ENCODE measurements at regions not wholly inside any gene's neighbourhood (a gene's known extent, or its start where the extent isn't known, plus 50 kb on each side); places are given as distances from the start of the nearest gene placed in this dataset.

DNA sequence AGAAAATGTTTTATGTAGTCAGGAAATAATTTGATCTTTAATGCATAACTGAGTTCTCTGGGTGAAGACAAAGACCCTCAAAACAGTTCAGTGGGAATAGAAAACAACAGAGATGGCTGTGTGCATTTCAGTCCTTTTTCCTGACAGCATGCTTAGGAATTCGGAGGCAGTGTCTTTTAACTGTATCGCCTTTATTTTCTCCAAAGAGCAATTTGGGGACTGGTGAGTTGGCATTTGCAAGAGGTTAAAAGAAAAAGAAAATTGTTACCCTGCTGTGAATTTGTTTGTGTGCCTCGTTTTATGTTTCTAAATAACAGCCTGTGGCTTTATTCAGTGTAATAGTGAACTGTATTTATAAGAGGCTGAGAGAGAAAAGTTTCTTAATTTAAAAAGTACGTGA is 227.8 kb upstream of the DMAC1 start:
- H3K4me3 ChIP-seq (ENCODE audit: low read depth in 1 of 2, low read length in 2 of 2): no peak overlapping the region
- WGBS, 2 donors: 72 to 74% methylated on average over 4 of the region's 4 CpGs
- no peaks in the 10 kb centered on the region for H3K9me3 ChIP-seq (ENCODE audit: control insufficient read depth in 2 of 2, insufficient read depth in 1 of 2, low read depth in 1 of 2, low read length in 1 of 2)
- H3K4me1 ChIP-seq (ENCODE audit: control insufficient read depth in 2 of 2, insufficient read depth in 2 of 2, low read length in 1 of 2): no peaks in the 10 kb centered on the region
- no peaks in the 10 kb centered on the region for H3K27me3 ChIP-seq (ENCODE audit: control insufficient read depth in 1 of 2, insufficient read depth in 2 of 2, low read length in 2 of 2)
- H3K27ac ChIP-seq (ENCODE audit: low read depth in 2 of 2, low read length in 1 of 2): no peak overlapping the region
- H3K36me3 ChIP-seq (ENCODE audit: control insufficient read depth in 2 of 2, insufficient read depth in 2 of 2, low read length in 1 of 2): no peaks in the 10 kb centered on the region

DNA sequence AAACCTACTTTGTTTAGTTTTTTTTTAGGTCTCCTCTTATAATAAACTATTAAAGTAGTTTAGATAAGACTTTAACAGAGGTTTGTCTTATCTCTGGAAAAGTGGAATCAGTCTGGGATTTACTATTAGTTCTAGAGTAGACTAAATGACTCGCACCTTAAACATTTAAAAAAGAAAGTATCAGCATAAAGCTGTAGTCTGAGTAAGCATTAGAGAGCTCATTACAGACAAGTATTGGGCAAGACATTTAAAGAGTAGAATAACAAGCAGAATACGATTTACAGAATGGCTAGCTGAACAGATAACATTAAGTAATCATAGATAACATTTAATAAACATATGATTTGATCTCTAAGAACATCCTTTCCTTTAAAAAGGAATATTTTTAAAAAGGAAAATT is 226.0 kb upstream of the DMAC1 start:
- Histone ChIP-seq H3K9me3 (ENCODE audit: control insufficient read depth in 2 of 2, insufficient read depth in 1 of 2, low read depth in 1 of 2, low read length in 1 of 2) (no peaks in the 10 kb centered on the region), H3K36me3 (ENCODE audit: control insufficient read depth in 2 of 2, insufficient read depth in 2 of 2, low read length in 1 of 2) (no peaks in the 10 kb centered on the region), H3K27ac (ENCODE audit: low read depth in 2 of 2, low read length in 1 of 2) (no peak overlapping the region), H3K27me3 (ENCODE audit: control insufficient read depth in 1 of 2, insufficient read depth in 2 of 2, low read length in 2 of 2) (no peaks in the 10 kb centered on the region), H3K4me3 (ENCODE audit: low read depth in 1 of 2, low read length in 2 of 2) (no peak overlapping the region), H3K4me1 (ENCODE audit: control insufficient read depth in 2 of 2, insufficient read depth in 2 of 2, low read length in 1 of 2) (no peaks in the 10 kb centered on the region)
- WGBS, 2 donors: 48 to 58% methylated on average over 2 of the region's 2 CpGs

DNA sequence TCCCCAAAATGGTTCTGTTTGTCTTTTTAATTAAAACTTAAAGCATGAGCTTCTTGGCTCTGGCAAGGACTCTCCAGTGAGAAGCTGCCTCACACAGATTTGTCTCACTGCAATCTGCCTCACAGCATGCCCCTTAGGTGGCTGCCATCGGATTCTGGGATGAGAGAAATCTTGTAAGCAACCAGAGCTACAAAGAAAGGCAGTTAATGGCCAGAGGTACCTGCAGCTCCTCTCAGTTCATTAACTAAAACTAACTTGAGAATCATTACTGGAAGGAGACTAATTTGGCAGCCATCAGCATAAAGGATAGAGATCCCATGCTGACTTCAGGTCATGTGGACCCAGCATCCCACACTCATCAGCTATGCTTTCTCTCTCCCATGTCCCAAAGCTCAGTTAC is 220.6 kb upstream of the DMAC1 start:
- no peaks in the 10 kb centered on the region for H3K36me3 ChIP-seq (ENCODE audit: control insufficient read depth in 2 of 2, insufficient read depth in 2 of 2, low read length in 1 of 2)
- H3K27ac ChIP-seq (ENCODE audit: low read depth in 2 of 2, low read length in 1 of 2): no peak overlapping the region
- H3K4me3 ChIP-seq (ENCODE audit: low read depth in 1 of 2, low read length in 2 of 2): no peak overlapping the region
- no peaks in the 10 kb centered on the region for H3K27me3 ChIP-seq (ENCODE audit: control insufficient read depth in 1 of 2, insufficient read depth in 2 of 2, low read length in 2 of 2)
- WGBS, 2 donors: 43 to 75% methylated on average over 1 of the region's 1 CpG
- no peaks in the 10 kb centered on the region for H3K9me3 ChIP-seq (ENCODE audit: control insufficient read depth in 2 of 2, insufficient read depth in 1 of 2, low read depth in 1 of 2, low read length in 1 of 2)
- no peaks in the 10 kb centered on the region for H3K4me1 ChIP-seq (ENCODE audit: control insufficient read depth in 2 of 2, insufficient read depth in 2 of 2, low read length in 1 of 2)

DNA sequence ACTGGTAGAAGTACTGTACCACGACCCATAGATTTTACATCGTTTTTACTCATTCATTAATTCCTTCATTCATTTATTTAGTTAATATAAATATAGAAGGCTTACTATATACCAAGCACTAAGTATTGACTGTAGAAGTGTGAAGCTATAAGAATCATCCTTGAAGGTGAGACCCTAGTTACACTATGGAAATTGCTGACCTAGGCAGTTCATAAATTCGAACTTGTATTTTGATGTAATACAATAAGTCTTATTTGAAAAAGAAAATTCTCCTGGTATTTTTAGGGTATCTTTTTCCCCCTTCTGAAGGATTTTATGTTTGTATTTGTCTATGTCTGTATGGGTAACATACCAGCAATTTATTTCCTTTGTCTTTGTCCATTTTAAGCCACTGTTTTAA is 220.1 kb upstream of the DMAC1 start:
- 80 to 83% methylated on average over 3 of the region's 3 CpGs for WGBS, 2 donors
- H3K4me3 ChIP-seq (ENCODE audit: low read depth in 1 of 2, low read length in 2 of 2): no peak overlapping the region
- no peak overlapping the region for H3K27ac ChIP-seq (ENCODE audit: low read depth in 2 of 2, low read length in 1 of 2)
- no peaks in the 10 kb centered on the region for H3K9me3 ChIP-seq (ENCODE audit: control insufficient read depth in 2 of 2, insufficient read depth in 1 of 2, low read depth in 1 of 2, low read length in 1 of 2)
- no peaks in the 10 kb centered on the region for H3K27me3 ChIP-seq (ENCODE audit: control insufficient read depth in 1 of 2, insufficient read depth in 2 of 2, low read length in 2 of 2)
- H3K4me1 ChIP-seq (ENCODE audit: control insufficient read depth in 2 of 2, insufficient read depth in 2 of 2, low read length in 1 of 2): no peaks in the 10 kb centered on the region
- no peaks in the 10 kb centered on the region for H3K36me3 ChIP-seq (ENCODE audit: control insufficient read depth in 2 of 2, insufficient read depth in 2 of 2, low read length in 1 of 2)

DNA sequence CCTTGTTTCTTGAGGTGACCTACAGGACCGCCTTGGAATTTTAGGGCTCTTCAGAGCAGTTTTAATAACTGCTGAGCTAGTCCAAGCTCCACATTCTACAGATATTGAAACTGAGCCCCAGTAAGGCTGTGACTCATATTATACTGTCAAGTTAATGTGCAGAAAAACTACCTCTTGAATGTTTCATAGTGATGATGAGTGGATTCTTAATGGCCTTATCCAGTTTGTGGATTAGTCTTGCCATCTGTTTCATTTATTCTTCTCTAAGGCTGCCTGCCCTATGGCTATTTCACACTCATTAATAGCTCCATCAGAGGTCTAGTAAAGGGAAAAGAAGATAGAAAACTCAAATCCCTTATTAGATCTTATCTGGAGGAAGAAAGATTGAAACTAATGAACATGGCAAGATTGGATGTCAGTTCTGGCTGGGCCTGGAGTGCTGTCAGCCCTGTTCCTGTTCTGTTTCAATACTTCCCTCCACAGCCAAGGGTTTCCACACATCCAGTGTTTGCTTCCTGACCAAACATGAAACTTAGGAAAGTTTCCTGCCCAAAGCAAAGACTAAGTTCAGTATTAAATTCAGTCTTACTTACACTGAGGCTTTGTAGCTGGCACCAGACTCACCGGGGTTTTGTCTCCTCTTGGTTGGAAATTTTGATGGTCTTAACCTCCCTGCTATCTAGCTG is 215.6 kb upstream of the DMAC1 start:
- Histone ChIP-seq H3K9me3 (ENCODE audit: control insufficient read depth in 2 of 2, insufficient read depth in 1 of 2, low read depth in 1 of 2, low read length in 1 of 2) (no peaks in the 10 kb centered on the region), H3K4me3 (ENCODE audit: low read depth in 1 of 2, low read length in 2 of 2) (no peak overlapping the region), H3K27me3 (ENCODE audit: control insufficient read depth in 1 of 2, insufficient read depth in 2 of 2, low read length in 2 of 2) (no peaks in the 10 kb centered on the region), H3K4me1 (ENCODE audit: control insufficient read depth in 2 of 2, insufficient read depth in 2 of 2, low read length in 1 of 2) (no peaks in the 10 kb centered on the region), H3K27ac (ENCODE audit: low read depth in 2 of 2, low read length in 1 of 2) (no peak overlapping the region), H3K36me3 (ENCODE audit: control insufficient read depth in 2 of 2, insufficient read depth in 2 of 2, low read length in 1 of 2) (no peaks in the 10 kb centered on the region)
- WGBS, 2 donors: 87 to 93% methylated on average over 2 of the region's 2 CpGs

DNA sequence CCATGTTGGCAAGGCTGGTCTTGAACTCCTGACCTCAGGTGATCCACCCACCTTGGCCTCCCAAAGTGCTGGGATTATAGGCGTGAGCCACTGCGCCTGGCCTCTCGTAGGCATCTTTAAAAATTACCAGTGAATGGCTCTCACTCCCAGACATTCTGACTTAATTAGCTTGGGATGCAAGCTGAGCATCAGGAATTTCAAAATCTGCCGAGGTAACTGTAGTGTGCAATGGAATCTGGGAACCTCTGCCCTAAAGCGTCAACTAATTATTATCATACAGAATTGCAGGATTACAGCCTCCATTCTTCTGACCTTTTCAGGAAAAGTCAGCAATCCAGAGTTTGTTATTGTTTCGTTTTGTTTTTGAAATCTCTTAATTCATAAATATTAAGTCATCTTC is 213.4 kb upstream of the DMAC1 start:
- Histone ChIP-seq H3K4me3 (ENCODE audit: low read depth in 1 of 2, low read length in 2 of 2) (no peak overlapping the region), H3K36me3 (ENCODE audit: control insufficient read depth in 2 of 2, insufficient read depth in 2 of 2, low read length in 1 of 2) (no peaks in the 10 kb centered on the region), H3K27ac (ENCODE audit: low read depth in 2 of 2, low read length in 1 of 2) (no peak overlapping the region), H3K4me1 (ENCODE audit: control insufficient read depth in 2 of 2, insufficient read depth in 2 of 2, low read length in 1 of 2) (no peaks in the 10 kb centered on the region), H3K27me3 (ENCODE audit: control insufficient read depth in 1 of 2, insufficient read depth in 2 of 2, low read length in 2 of 2) (no peaks in the 10 kb centered on the region), H3K9me3 (ENCODE audit: control insufficient read depth in 2 of 2, insufficient read depth in 1 of 2, low read depth in 1 of 2, low read length in 1 of 2) (no peaks in the 10 kb centered on the region)
- 72 to 78% methylated on average over 6 of the region's 6 CpGs for WGBS, 2 donors

DNA sequence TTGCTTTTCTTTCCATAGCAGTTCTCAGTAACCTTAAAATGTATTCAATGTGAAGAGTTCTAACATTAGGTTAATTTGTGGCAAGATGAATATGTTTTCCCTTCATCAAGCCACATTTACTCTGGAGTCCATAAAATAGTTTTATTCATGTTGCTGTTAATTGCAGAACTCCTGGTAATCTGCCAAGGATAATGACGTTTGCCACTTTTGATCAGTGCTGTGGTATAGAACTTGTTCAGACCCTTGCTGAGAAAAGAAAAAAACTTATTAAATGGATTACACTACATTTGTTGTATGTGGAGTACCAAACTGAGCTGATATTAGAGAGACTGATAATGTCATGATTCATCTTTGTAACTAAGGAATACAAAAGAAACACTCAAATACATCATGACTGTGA is 212.4 kb upstream of the DMAC1 start:
- Histone ChIP-seq H3K4me1 (ENCODE audit: control insufficient read depth in 2 of 2, insufficient read depth in 2 of 2, low read length in 1 of 2) (no peaks in the 10 kb centered on the region), H3K27ac (ENCODE audit: low read depth in 2 of 2, low read length in 1 of 2) (no peak overlapping the region), H3K9me3 (ENCODE audit: control insufficient read depth in 2 of 2, insufficient read depth in 1 of 2, low read depth in 1 of 2, low read length in 1 of 2) (no peaks in the 10 kb centered on the region), H3K4me3 (ENCODE audit: low read depth in 1 of 2, low read length in 2 of 2) (no peak overlapping the region), H3K36me3 (ENCODE audit: control insufficient read depth in 2 of 2, insufficient read depth in 2 of 2, low read length in 1 of 2) (no peaks in the 10 kb centered on the region), H3K27me3 (ENCODE audit: control insufficient read depth in 1 of 2, insufficient read depth in 2 of 2, low read length in 2 of 2) (no peaks in the 10 kb centered on the region)
- WGBS, 2 donors: 13 to 20% methylated on average over 1 of the region's 1 CpG

DNA sequence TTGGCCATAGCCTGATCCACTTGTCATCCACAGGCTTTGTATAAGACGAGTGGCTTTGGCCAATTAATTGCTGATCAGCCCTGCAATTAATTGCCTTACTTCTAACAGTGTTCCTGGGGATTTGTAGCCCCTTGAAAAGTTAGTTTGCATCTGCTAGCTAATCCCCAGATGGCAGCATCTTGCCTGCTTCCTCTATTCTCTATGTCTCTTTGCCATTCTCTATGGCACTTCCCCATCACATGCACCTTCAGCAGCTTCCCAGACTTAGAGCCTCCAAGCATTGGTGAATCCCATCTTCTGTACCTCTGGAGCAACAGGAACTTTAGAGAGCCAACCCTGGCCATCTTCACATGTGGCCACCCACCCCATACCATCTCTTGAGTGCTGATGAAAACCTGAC is 197.0 kb upstream of the DMAC1 start:
- Histone ChIP-seq H3K27ac (ENCODE audit: low read depth in 2 of 2, low read length in 1 of 2) (no peak overlapping the region), H3K27me3 (ENCODE audit: control insufficient read depth in 1 of 2, insufficient read depth in 2 of 2, low read length in 2 of 2) (no peaks in the 10 kb centered on the region), H3K9me3 (ENCODE audit: control insufficient read depth in 2 of 2, insufficient read depth in 1 of 2, low read depth in 1 of 2, low read length in 1 of 2) (no peaks in the 10 kb centered on the region), H3K36me3 (ENCODE audit: control insufficient read depth in 2 of 2, insufficient read depth in 2 of 2, low read length in 1 of 2) (no peaks in the 10 kb centered on the region), H3K4me3 (ENCODE audit: low read depth in 1 of 2, low read length in 2 of 2) (no peak overlapping the region), H3K4me1 (ENCODE audit: control insufficient read depth in 2 of 2, insufficient read depth in 2 of 2, low read length in 1 of 2) (no peaks in the 10 kb centered on the region)
- 79 to 86% methylated on average over 1 of the region's 1 CpG for whole genome bisulfite sequencing, 2 donors

DNA sequence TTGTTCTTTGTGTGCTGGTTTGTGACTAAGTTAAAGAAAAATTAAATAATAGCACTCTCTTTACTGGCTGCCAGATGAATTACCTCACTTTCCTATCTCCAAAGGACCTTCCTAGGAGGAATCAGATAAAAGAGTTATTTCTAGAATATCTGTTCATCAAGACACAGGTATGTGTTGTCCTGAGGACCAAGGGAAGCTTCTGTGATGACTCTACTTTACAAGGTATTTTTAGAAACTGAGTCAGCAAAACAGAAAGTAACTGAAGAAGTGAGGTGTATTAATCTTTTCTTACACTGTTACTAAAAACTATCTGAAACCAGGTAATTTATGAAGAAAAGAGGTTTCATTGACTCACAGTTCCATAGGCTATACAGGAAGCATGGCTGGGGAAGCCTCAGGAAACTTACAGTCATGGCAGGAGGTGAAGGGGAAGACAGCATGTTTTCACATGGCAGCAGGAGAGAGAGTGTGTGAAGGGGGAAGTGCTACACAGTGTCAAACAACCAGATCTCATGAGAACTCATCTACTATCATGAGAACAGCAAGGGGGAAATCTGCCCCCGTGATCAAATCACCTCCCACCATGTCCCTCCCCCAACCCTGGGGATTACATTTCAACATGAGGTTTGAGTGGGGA is 189.2 kb upstream of the DMAC1 start:
- WGBS, 2 donors: 76 to 85% methylated on average over 1 of the region's 1 CpG
- no peak overlapping the region for H3K4me3 ChIP-seq (ENCODE audit: low read depth in 1 of 2, low read length in 2 of 2)
- no peaks in the 10 kb centered on the region for H3K9me3 ChIP-seq (ENCODE audit: control insufficient read depth in 2 of 2, insufficient read depth in 1 of 2, low read depth in 1 of 2, low read length in 1 of 2)
- no peaks in the 10 kb centered on the region for H3K27me3 ChIP-seq (ENCODE audit: control insufficient read depth in 1 of 2, insufficient read depth in 2 of 2, low read length in 2 of 2)
- no peaks in the 10 kb centered on the region for H3K36me3 ChIP-seq (ENCODE audit: control insufficient read depth in 2 of 2, insufficient read depth in 2 of 2, low read length in 1 of 2)
- H3K4me1 ChIP-seq (ENCODE audit: control insufficient read depth in 2 of 2, insufficient read depth in 2 of 2, low read length in 1 of 2): no peaks in the 10 kb centered on the region
- no peak overlapping the region for H3K27ac ChIP-seq (ENCODE audit: low read depth in 2 of 2, low read length in 1 of 2)

DNA sequence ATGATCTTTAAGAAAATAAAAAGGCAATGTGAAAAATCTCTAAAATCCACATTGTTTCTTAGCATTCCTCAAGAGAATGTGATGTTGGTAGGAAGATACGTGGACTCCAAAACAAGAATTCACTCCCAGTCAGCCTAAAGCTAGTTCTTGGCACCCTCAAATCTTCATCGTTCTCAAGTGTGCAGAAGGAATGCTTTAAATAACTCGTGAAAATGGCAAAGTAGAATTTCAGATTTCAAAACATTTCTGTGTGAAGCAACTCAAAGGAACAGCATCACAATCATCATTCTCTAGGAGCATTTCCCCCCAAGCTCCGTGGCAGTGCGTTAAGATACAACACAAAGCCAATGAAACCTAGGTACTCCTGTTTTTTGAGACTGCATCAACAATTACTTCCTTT is 185.1 kb upstream of the DMAC1 start:
- Histone ChIP-seq H3K4me1 (ENCODE audit: control insufficient read depth in 2 of 2, insufficient read depth in 2 of 2, low read length in 1 of 2) (no peaks in the 10 kb centered on the region), H3K36me3 (ENCODE audit: control insufficient read depth in 2 of 2, insufficient read depth in 2 of 2, low read length in 1 of 2) (no peaks in the 10 kb centered on the region), H3K4me3 (ENCODE audit: low read depth in 1 of 2, low read length in 2 of 2) (no peak overlapping the region), H3K9me3 (ENCODE audit: control insufficient read depth in 2 of 2, insufficient read depth in 1 of 2, low read depth in 1 of 2, low read length in 1 of 2) (no peaks in the 10 kb centered on the region), H3K27me3 (ENCODE audit: control insufficient read depth in 1 of 2, insufficient read depth in 2 of 2, low read length in 2 of 2) (no peaks in the 10 kb centered on the region), H3K27ac (ENCODE audit: low read depth in 2 of 2, low read length in 1 of 2) (no peak overlapping the region)
- WGBS, 2 donors: 72 to 79% methylated on average over 5 of the region's 5 CpGs
